ENCODE measurements at regions not wholly inside any gene's neighbourhood (a gene's known extent, or its start where the extent isn't known, plus 50 kb on each side); places are given as distances from the start of the nearest gene placed in this dataset.

GRCh38 chr12:3348055-3348454, 142.9 kb upstream of the PRMT8 start:
- Mint-ChIP-seq H3K4me1 (ENCODE audit: unreplicated experiment) (no peaks in the 10 kb centered on the region), H3K36me3 (no peaks in the 10 kb centered on the region), H3K4me3 (no peak overlapping the region), H3K27ac (no peak overlapping the region), H3K9me3 (no peaks in the 10 kb centered on the region), H3K27me3 (peaks cover 43% of the 10 kb centered on the region)
- DNase-seq (ENCODE audit: extremely low spot score, unreplicated experiment) = no peak
- no peak for TF ChIP-seq CTCF (conservative IDR thresholded peaks at IDR 0.05)

GRCh38 chr12:3350432-3350831, 140.6 kb upstream of the PRMT8 start:
- no peak for TF ChIP-seq CTCF (conservative IDR thresholded peaks at IDR 0.05)
- no peak overlapping the region for H3K27ac Mint-ChIP-seq
- no peak for DNase-seq (ENCODE audit: extremely low spot score, unreplicated experiment)
- H3K36me3 Mint-ChIP-seq = no peaks in the 10 kb centered on the region
- no peaks in the 10 kb centered on the region for H3K4me1 Mint-ChIP-seq (ENCODE audit: unreplicated experiment)
- H3K4me3 Mint-ChIP-seq = no peak overlapping the region
- peaks cover 41% of the 10 kb centered on the region for H3K27me3 Mint-ChIP-seq
- no peaks in the 10 kb centered on the region for H3K9me3 Mint-ChIP-seq

GRCh38 chr12:3351731-3352130, 139.3 kb upstream of the PRMT8 start:
- no peaks in the 10 kb centered on the region for H3K36me3 Mint-ChIP-seq
- no peaks in the 10 kb centered on the region for H3K4me1 Mint-ChIP-seq (ENCODE audit: unreplicated experiment)
- H3K9me3 Mint-ChIP-seq = no peaks in the 10 kb centered on the region
- H3K27ac Mint-ChIP-seq = no peak overlapping the region
- H3K27me3 Mint-ChIP-seq = peaks cover 49% of the 10 kb centered on the region
- TF ChIP-seq CTCF (conservative IDR thresholded peaks at IDR 0.05) = no peak
- no peak overlapping the region for H3K4me3 Mint-ChIP-seq
- no peak for DNase-seq (ENCODE audit: extremely low spot score, unreplicated experiment)

GRCh38 chr12:3352230-3352629, 138.8 kb upstream of the PRMT8 start:
- no peak for DNase-seq (ENCODE audit: extremely low spot score, unreplicated experiment)
- TF ChIP-seq CTCF (conservative IDR thresholded peaks at IDR 0.05) = no peak
- Mint-ChIP-seq H3K27me3 (peaks cover 47% of the 10 kb centered on the region), H3K9me3 (no peaks in the 10 kb centered on the region), H3K4me3 (no peak overlapping the region), H3K36me3 (no peaks in the 10 kb centered on the region), H3K4me1 (ENCODE audit: unreplicated experiment) (no peaks in the 10 kb centered on the region), H3K27ac (no peak overlapping the region)

- Mint-ChIP-seq H3K4me3 (no peak overlapping the region), H3K36me3 (no peaks in the 10 kb centered on the region), H3K9me3 (no peaks in the 10 kb centered on the region), H3K27ac (no peak overlapping the region), H3K4me1 (ENCODE audit: unreplicated experiment) (no peaks in the 10 kb centered on the region), H3K27me3 (peaks cover 40% of the 10 kb centered on the region)
- TF ChIP-seq CTCF (conservative IDR thresholded peaks at IDR 0.05) = no peak
- no peak for DNase-seq (ENCODE audit: extremely low spot score, unreplicated experiment)
Measured at GRCh38 chr12:3353621-3354020, 137.4 kb upstream of the PRMT8 start.

GRCh38 chr12:3354586-3354985, 136.4 kb upstream of the PRMT8 start:
- Mint-ChIP-seq H3K27me3 (peaks cover 36% of the 10 kb centered on the region), H3K9me3 (no peaks in the 10 kb centered on the region), H3K36me3 (no peaks in the 10 kb centered on the region), H3K27ac (no peak overlapping the region), H3K4me3 (no peak overlapping the region), H3K4me1 (ENCODE audit: unreplicated experiment) (no peaks in the 10 kb centered on the region)
- TF ChIP-seq CTCF (conservative IDR thresholded peaks at IDR 0.05) = no peak
- no peak for DNase-seq (ENCODE audit: extremely low spot score, unreplicated experiment)

Measured in type B pancreatic cell (in vitro differentiated cells).